WERI-Rb-1 (cell line): ENCODE measurements at regions not wholly inside any gene's neighbourhood (a gene's known extent, or its start where the extent isn't known, plus 50 kb on each side); places are given as distances from the start of the nearest gene placed in this dataset.

Experiments
- DNase-seq: peaks from one replicate; pipeline ENCODE4 v3.0.0-alpha.2; 2020
- H3K27ac ChIP-seq: fragments of 250-450 bp; sonication (Bioruptor Pico); 2 replicates; pipeline ENCODE4 v1.5.1; 2020; ENCODE audit warnings: mild to moderate bottlenecking, moderate library complexity
- H3K27me3 ChIP-seq: fragments of 250-450 bp; sonication (Bioruptor Pico); 2 replicates; pipeline ENCODE4 v1.5.1; 2021; ENCODE audit warnings: mild to moderate bottlenecking, low read depth, moderate library complexity; ENCODE audit not compliant: insufficient read depth, severe bottlenecking
- H3K36me3 ChIP-seq: fragments of 250-450 bp; sonication (Bioruptor Pico); 2 replicates; pipeline ENCODE4 v1.5.1; 2020; ENCODE audit warnings: mild to moderate bottlenecking, moderate library complexity
- H3K4me3 ChIP-seq: 2 replicates; pipeline ENCODE4 v1.5.1; 2011; ENCODE audit warnings: low read depth, mild to moderate bottlenecking, control low read depth, low read length
- H3K9me3 ChIP-seq: fragments of 250-450 bp; sonication (Bioruptor Pico); 2 replicates; pipeline ENCODE4 v1.5.1; 2021; ENCODE audit warnings: mild to moderate bottlenecking, moderate library complexity; ENCODE audit not compliant: severe bottlenecking
- TF ChIP-seq, protein P1 (sequence below): IDR thresholded peaks from 2 replicates; pipeline ENCODE4 v1.5.1; 2011; ENCODE audit warnings: low read depth, mild to moderate bottlenecking, control low read depth, inconsistent platforms, low read length

DNA sequence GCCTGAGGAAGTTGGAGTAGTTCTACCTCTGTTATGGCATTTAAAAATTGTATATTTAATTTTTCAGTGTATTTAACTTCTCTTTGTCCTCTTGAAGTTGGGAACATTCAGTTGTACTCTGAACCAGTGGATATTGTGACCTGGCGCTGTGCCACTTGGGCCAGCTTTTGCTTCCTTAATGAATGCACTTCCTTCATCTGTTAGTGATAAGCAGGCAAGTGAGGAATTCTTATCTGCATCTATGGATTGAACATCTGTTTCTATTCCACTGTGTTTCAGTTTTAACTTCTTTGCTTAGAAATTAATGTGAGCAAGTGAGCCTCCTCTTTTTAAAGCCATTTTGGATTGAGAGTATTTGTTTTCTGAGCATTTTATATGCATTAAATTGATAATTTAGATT, 128.3 kb downstream of the UCHL1 start:
- no peak overlapping the region for H3K4me3 ChIP-seq
- no peaks in the 10 kb centered on the region for H3K27me3 ChIP-seq
- H3K27ac ChIP-seq: no peak overlapping the region
- DNase-seq: no peak
- no peaks in the 10 kb centered on the region for H3K36me3 ChIP-seq
- H3K9me3 ChIP-seq: no peaks in the 10 kb centered on the region
- TF ChIP-seq, protein P1, sequence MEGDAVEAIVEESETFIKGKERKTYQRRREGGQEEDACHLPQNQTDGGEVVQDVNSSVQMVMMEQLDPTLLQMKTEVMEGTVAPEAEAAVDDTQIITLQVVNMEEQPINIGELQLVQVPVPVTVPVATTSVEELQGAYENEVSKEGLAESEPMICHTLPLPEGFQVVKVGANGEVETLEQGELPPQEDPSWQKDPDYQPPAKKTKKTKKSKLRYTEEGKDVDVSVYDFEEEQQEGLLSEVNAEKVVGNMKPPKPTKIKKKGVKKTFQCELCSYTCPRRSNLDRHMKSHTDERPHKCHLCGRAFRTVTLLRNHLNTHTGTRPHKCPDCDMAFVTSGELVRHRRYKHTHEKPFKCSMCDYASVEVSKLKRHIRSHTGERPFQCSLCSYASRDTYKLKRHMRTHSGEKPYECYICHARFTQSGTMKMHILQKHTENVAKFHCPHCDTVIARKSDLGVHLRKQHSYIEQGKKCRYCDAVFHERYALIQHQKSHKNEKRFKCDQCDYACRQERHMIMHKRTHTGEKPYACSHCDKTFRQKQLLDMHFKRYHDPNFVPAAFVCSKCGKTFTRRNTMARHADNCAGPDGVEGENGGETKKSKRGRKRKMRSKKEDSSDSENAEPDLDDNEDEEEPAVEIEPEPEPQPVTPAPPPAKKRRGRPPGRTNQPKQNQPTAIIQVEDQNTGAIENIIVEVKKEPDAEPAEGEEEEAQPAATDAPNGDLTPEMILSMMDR: no peak

DNA sequence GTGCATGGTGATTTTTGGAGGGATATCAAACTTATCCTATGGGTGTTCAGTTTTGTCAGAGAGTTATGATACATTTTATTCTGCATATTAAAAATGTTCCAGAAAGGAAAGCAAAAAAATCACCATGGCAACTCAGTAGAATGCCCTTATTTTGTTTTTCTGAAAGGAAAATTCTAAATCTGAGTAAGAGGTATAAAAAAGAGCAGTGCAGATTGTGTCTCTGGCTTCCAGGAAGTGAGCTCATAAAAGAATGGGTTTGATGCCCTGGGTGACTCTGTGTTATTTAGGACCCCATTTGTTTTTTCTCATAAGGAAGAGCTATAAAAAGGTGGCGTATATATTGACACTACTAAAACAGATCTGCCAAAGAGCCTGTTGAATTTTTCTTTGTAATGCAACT, 128.8 kb downstream of the UCHL1 start:
- no peaks in the 10 kb centered on the region for H3K36me3 ChIP-seq
- DNase-seq: no peak
- TF ChIP-seq, protein P1: no peak
- H3K27me3 ChIP-seq: no peaks in the 10 kb centered on the region
- H3K27ac ChIP-seq: no peak overlapping the region
- no peaks in the 10 kb centered on the region for H3K9me3 ChIP-seq
- no peak overlapping the region for H3K4me3 ChIP-seq

DNA sequence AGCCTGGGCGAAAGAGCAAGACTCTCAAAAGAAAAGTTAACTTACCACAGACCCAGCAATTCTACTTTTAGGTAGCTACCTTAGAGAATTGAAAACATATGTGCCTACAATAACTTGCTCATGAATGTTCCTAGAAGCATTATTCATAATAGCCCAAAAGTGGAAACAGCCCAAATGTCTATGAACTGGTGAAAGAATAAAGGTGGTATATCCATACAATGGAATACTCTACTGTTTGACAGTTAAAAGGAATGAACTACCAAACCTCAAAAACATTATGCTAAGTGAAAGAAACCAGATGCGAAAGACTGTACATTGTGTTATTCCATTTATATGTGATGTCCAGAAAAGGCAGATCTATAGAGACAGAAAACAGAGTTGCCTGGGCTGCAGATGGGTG, 131.4 kb downstream of the UCHL1 start:
- no peak overlapping the region for H3K4me3 ChIP-seq
- H3K36me3 ChIP-seq: no peaks in the 10 kb centered on the region
- H3K27me3 ChIP-seq: no peaks in the 10 kb centered on the region
- DNase-seq: no peak
- H3K27ac ChIP-seq: no peak overlapping the region
- H3K9me3 ChIP-seq: no peaks in the 10 kb centered on the region
- TF ChIP-seq, protein P1: no peak

DNA sequence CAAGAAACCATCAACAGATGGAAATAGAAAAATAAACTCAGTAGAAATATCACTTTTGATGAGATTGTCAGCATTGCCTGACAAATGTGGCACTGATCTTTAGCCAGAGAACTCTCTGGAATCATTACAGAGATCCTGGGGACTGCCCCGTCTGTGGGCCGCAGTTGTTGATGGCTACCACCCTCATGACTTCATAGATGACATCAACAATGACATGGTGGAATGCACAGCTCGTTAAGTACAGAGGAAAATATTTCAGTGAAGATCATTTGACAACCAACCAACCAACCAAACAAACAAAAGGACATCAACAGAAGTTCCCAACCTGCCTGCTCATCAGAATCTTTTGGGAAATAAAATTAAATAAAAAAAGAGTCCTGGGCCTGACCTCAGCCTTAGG, 132.6 kb downstream of the UCHL1 start:
- Histone ChIP-seq H3K9me3 (no peaks in the 10 kb centered on the region), H3K36me3 (no peaks in the 10 kb centered on the region), H3K27me3 (no peaks in the 10 kb centered on the region), H3K27ac (no peak overlapping the region), H3K4me3 (no peak overlapping the region)
- TF ChIP-seq, protein P1: no peak
- DNase-seq: no peak

DNA sequence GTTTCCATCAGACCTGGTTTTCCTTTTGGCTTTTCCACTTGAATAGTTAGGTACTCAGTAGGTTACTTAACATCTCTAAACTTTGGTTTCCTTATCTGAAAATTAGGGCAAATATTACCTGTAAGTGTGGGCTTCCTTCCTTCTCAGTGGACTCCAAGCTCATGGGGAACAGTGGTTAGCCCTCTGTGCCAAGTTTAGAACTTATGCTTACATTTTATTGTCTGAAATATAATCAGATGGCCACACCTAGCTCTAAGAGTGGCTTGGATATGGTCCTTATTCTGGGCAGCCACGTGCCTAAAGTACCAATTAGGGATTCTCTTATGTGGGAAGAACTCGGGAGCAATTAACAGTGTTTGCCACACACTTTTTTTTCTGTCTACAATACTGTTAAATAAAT, 133.9 kb downstream of the UCHL1 start:
- H3K27ac ChIP-seq: no peak overlapping the region
- H3K4me3 ChIP-seq: no peak overlapping the region
- no peaks in the 10 kb centered on the region for H3K9me3 ChIP-seq
- H3K27me3 ChIP-seq: no peaks in the 10 kb centered on the region
- no peak for DNase-seq
- TF ChIP-seq, protein P1: no peak
- no peaks in the 10 kb centered on the region for H3K36me3 ChIP-seq

DNA sequence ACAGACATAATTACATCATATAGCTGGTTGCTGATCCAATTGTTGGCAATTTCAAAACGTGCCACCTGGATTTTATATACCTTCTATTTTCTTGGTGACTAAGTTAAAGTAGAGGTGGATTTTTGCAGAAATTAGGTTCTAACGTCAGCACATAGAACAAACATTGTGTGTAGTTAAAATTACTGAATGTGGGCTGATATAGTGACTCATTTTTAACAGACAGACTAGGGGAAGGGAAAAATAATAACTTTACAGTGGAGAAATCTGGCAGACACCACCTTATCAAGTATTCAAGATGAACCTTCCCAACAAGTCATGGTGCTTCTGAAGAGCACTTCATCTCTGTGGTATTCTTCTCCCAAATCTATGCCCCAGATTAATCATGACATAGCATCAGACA, 134.5 kb downstream of the UCHL1 start:
- TF ChIP-seq, protein P1: no peak
- Histone ChIP-seq H3K9me3 (no peaks in the 10 kb centered on the region), H3K36me3 (no peaks in the 10 kb centered on the region), H3K27ac (no peak overlapping the region), H3K27me3 (no peaks in the 10 kb centered on the region), H3K4me3 (no peak overlapping the region)
- DNase-seq: no peak
